ENCODE measurements at regions not wholly inside any gene's neighbourhood (a gene's known extent, or its start where the extent isn't known, plus 50 kb on each side); places are given as distances from the start of the nearest gene placed in this dataset.

DNA sequence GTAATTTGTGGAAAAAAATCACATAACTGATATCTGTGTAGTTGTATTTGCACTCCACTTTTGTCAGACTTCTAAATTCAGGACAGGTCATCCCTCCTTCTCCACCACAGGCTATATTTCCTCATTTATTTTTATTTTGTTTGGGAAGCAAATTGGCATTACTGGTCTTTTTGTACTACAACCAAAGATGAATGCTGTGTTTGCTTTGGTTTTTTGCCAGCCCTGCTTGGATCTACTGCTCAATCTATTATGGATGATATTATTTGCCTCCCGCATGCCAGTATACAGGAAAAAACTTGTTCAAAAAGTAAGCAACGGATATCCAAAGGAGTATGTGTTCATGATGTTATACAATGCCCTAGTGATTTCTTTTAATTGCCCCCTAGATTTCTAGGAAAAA is 948.8 kb downstream of the TRHDE start:
- Histone ChIP-seq H3K79me2 (ENCODE audit: control insufficient read depth, low read length) (no peaks in the 10 kb centered on the region), H3K4me2 (ENCODE audit: low read length) (no peak overlapping the region), H3F3A (ENCODE audit: control insufficient read depth, insufficient read depth) (no peaks in the 10 kb centered on the region), H3K27me3 (ENCODE audit: control insufficient read depth, low read length) (no peaks in the 10 kb centered on the region), H3K4me3 (ENCODE audit: low read length) (no peak overlapping the region), H3K9me2 (replicated peaks; ENCODE audit: control insufficient read depth, low read length) (no peaks in the 10 kb centered on the region), H3K36me3 (ENCODE audit: control insufficient read depth, low read length) (no peaks in the 10 kb centered on the region), H3K4me1 (ENCODE audit: control insufficient read depth, low read length) (no peaks in the 10 kb centered on the region), H3K27ac (ENCODE audit: low read depth, low read length) (no peak overlapping the region), H3K9me3 (ENCODE audit: control insufficient read depth, insufficient read depth, low read length) (no peaks in the 10 kb centered on the region), H4K20me1 (ENCODE audit: control insufficient read depth, insufficient read depth, low read depth, low read length) (no peaks in the 10 kb centered on the region)
- TF ChIP-seq CTCF (IDR thresholded peaks at IDR 0.05; ENCODE audit: low read depth, low read length, poor library complexity, severe bottlenecking), result no peak
- no peak for TF ChIP-seq EZH2phosphoT487 (IDR thresholded peaks at IDR 0.05; ENCODE audit: borderline replicate concordance, low read length)

DNA sequence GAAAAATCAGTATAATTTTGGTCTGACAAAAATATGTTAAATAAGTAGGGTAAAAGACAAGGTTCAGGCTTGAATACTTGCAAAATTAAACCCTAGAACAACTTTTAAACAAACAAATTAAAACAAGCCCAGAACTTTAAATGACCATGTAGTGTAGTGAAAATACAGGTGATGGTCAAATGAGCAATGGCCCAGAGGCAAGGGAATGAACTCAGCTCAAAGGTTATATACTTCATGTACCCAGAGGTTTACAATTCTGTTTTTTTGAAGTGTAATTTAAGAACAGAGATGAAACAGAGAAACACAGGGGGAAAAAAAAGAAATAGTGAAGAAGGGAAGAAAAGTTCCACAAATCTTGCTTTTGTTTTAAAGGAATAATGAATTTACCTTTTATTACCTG is 949.2 kb downstream of the TRHDE start:
- H3K27ac ChIP-seq (ENCODE audit: low read depth, low read length), result no peak overlapping the region
- H3K9me2 ChIP-seq (replicated peaks; ENCODE audit: control insufficient read depth, low read length), result no peaks in the 10 kb centered on the region
- TF ChIP-seq EZH2phosphoT487 (IDR thresholded peaks at IDR 0.05; ENCODE audit: borderline replicate concordance, low read length), result no peak
- TF ChIP-seq CTCF (IDR thresholded peaks at IDR 0.05; ENCODE audit: low read depth, low read length, poor library complexity, severe bottlenecking), result no peak
- no peaks in the 10 kb centered on the region for H4K20me1 ChIP-seq (ENCODE audit: control insufficient read depth, insufficient read depth, low read depth, low read length)
- no peaks in the 10 kb centered on the region for H3K9me3 ChIP-seq (ENCODE audit: control insufficient read depth, insufficient read depth, low read length)
- H3K27me3 ChIP-seq (ENCODE audit: control insufficient read depth, low read length), result no peaks in the 10 kb centered on the region
- no peaks in the 10 kb centered on the region for H3K4me1 ChIP-seq (ENCODE audit: control insufficient read depth, low read length)
- no peaks in the 10 kb centered on the region for H3K36me3 ChIP-seq (ENCODE audit: control insufficient read depth, low read length)
- no peaks in the 10 kb centered on the region for H3K79me2 ChIP-seq (ENCODE audit: control insufficient read depth, low read length)
- H3K4me3 ChIP-seq (ENCODE audit: low read length), result no peak overlapping the region
- no peaks in the 10 kb centered on the region for H3F3A ChIP-seq (ENCODE audit: control insufficient read depth, insufficient read depth)
- no peak overlapping the region for H3K4me2 ChIP-seq (ENCODE audit: low read length)

GRCh38 chr12:73221836-73222235 is 949.7 kb downstream of the TRHDE start:
- H3K4me2 ChIP-seq (ENCODE audit: low read length), result no peak overlapping the region
- H3K4me1 ChIP-seq (ENCODE audit: control insufficient read depth, low read length), result no peaks in the 10 kb centered on the region
- no peaks in the 10 kb centered on the region for H3F3A ChIP-seq (ENCODE audit: control insufficient read depth, insufficient read depth)
- H3K9me2 ChIP-seq (replicated peaks; ENCODE audit: control insufficient read depth, low read length), result no peaks in the 10 kb centered on the region
- H3K4me3 ChIP-seq (ENCODE audit: low read length), result no peak overlapping the region
- H3K79me2 ChIP-seq (ENCODE audit: control insufficient read depth, low read length), result no peaks in the 10 kb centered on the region
- no peaks in the 10 kb centered on the region for H3K36me3 ChIP-seq (ENCODE audit: control insufficient read depth, low read length)
- no peaks in the 10 kb centered on the region for H3K27me3 ChIP-seq (ENCODE audit: control insufficient read depth, low read length)
- H3K27ac ChIP-seq (ENCODE audit: low read depth, low read length), result no peak overlapping the region
- H4K20me1 ChIP-seq (ENCODE audit: control insufficient read depth, insufficient read depth, low read depth, low read length), result no peaks in the 10 kb centered on the region
- no peaks in the 10 kb centered on the region for H3K9me3 ChIP-seq (ENCODE audit: control insufficient read depth, insufficient read depth, low read length)
- no peak for TF ChIP-seq EZH2phosphoT487 (IDR thresholded peaks at IDR 0.05; ENCODE audit: borderline replicate concordance, low read length)
- TF ChIP-seq CTCF (IDR thresholded peaks at IDR 0.05; ENCODE audit: low read depth, low read length, poor library complexity, severe bottlenecking), result no peak

Measured in DOHH2 (cell line).